ENCODE measurements at regions not wholly inside any gene's neighbourhood (a gene's known extent, or its start where the extent isn't known, plus 50 kb on each side); places are given as distances from the start of the nearest gene placed in this dataset.

GRCh38 chr6:145068577-145068976, 666.7 kb downstream of the EPM2A start:
- no peaks in the 10 kb centered on the region for H3K36me3 Mint-ChIP-seq
- DNase-seq (ENCODE audit: low spot score), result no peak
- no peaks in the 10 kb centered on the region for H3K4me1 Mint-ChIP-seq
- H3K4me3 Mint-ChIP-seq, result no peak overlapping the region
- H3K27ac Mint-ChIP-seq, result no peak overlapping the region
- ChIA-PET CTCF (no interaction called here), POLR2A (no interaction called here)
- ATAC-seq, result no peak
- peaks cover 4% of the 10 kb centered on the region; the same call in 1 of the 2 replicates for H3K9me3 Mint-ChIP-seq
- TF ChIP-seq, protein P1, sequence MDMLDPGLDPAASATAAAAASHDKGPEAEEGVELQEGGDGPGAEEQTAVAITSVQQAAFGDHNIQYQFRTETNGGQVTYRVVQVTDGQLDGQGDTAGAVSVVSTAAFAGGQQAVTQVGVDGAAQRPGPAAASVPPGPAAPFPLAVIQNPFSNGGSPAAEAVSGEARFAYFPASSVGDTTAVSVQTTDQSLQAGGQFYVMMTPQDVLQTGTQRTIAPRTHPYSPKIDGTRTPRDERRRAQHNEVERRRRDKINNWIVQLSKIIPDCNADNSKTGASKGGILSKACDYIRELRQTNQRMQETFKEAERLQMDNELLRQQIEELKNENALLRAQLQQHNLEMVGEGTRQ (CRISPR knock-in tag; IDR thresholded peaks at IDR 0.05), result no peak
- TF ChIP-seq ZNF416 (CRISPR knock-in tag; IDR thresholded peaks at IDR 0.05), result no peak
- no peak for TF ChIP-seq ESRRA (CRISPR knock-in tag; IDR thresholded peaks at IDR 0.05; ENCODE audit: borderline replicate concordance)
- TF ChIP-seq ZNF219 (CRISPR knock-in tag; IDR thresholded peaks at IDR 0.05; ENCODE audit: borderline replicate concordance), result no peak
- TF ChIP-seq, protein P2, sequence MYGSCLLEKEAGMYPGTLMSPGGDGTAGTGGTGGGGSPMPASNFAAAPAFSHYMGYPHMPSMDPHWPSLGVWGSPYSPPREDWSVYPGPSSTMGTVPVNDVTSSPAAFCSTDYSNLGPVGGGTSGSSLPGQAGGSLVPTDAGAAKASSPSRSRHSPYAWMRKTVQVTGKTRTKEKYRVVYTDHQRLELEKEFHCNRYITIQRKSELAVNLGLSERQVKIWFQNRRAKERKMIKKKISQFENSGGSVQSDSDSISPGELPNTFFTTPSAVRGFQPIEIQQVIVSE (CRISPR knock-in tag; IDR thresholded peaks at IDR 0.05; ENCODE audit: borderline replicate concordance), result no peak
- TF ChIP-seq, protein P3, sequence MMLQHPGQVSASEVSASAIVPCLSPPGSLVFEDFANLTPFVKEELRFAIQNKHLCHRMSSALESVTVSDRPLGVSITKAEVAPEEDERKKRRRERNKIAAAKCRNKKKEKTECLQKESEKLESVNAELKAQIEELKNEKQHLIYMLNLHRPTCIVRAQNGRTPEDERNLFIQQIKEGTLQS (CRISPR knock-in tag; conservative IDR thresholded peaks at IDR 0.05), result no peak
- TF ChIP-seq E2F5 (CRISPR knock-in tag; IDR thresholded peaks at IDR 0.05), result no peak
- TF ChIP-seq, protein P4, sequence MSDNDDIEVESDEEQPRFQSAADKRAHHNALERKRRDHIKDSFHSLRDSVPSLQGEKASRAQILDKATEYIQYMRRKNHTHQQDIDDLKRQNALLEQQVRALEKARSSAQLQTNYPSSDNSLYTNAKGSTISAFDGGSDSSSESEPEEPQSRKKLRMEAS (CRISPR knock-in tag; IDR thresholded peaks at IDR 0.05), result no peak
- no peak for TF ChIP-seq ZNF396 (CRISPR knock-in tag; IDR thresholded peaks at IDR 0.05; ENCODE audit: borderline replicate concordance)
- TF ChIP-seq ZBTB21 (CRISPR knock-in tag; IDR thresholded peaks at IDR 0.05; ENCODE audit: borderline replicate concordance), result no peak
- no peak for TF ChIP-seq FOXP1 (CRISPR knock-in tag; IDR thresholded peaks at IDR 0.05; ENCODE audit: borderline replicate concordance)
- no peak for TF ChIP-seq GTF2I (CRISPR knock-in tag; conservative IDR thresholded peaks at IDR 0.05)
- TF ChIP-seq CREB1 (CRISPR knock-in tag; IDR thresholded peaks at IDR 0.05), result no peak
- TF ChIP-seq, protein P5, sequence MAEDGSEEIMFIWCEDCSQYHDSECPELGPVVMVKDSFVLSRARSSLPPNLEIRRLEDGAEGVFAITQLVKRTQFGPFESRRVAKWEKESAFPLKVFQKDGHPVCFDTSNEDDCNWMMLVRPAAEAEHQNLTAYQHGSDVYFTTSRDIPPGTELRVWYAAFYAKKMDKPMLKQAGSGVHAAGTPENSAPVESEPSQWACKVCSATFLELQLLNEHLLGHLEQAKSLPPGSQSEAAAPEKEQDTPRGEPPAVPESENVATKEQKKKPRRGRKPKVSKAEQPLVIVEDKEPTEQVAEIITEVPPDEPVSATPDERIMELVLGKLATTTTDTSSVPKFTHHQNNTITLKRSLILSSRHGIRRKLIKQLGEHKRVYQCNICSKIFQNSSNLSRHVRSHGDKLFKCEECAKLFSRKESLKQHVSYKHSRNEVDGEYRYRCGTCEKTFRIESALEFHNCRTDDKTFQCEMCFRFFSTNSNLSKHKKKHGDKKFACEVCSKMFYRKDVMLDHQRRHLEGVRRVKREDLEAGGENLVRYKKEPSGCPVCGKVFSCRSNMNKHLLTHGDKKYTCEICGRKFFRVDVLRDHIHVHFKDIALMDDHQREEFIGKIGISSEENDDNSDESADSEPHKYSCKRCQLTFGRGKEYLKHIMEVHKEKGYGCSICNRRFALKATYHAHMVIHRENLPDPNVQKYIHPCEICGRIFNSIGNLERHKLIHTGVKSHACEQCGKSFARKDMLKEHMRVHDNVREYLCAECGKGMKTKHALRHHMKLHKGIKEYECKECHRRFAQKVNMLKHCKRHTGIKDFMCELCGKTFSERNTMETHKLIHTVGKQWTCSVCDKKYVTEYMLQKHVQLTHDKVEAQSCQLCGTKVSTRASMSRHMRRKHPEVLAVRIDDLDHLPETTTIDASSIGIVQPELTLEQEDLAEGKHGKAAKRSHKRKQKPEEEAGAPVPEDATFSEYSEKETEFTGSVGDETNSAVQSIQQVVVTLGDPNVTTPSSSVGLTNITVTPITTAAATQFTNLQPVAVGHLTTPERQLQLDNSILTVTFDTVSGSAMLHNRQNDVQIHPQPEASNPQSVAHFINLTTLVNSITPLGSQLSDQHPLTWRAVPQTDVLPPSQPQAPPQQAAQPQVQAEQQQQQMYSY (CRISPR knock-in tag; IDR thresholded peaks at IDR 0.05), result no peak
- H3K27me3 Mint-ChIP-seq (ENCODE audit: low read depth), result no peaks in the 10 kb centered on the region

GRCh38 chr6:145069966-145070365, 665.4 kb downstream of the EPM2A start:
- POLR2A ChIA-PET, result interaction anchor here (0.7 kb wide), 1 partner anchor 49 kb away, joined by 3 read pairs; no protein-coding TSS in a partner anchor
- CTCF ChIA-PET, result no interaction called here
- TF ChIP-seq TP53 (CRISPR knock-in tag; IDR thresholded peaks at IDR 0.05) (no peak), ZMAT4 (CRISPR knock-in tag; IDR thresholded peaks at IDR 0.05) (no peak), STAT6 (CRISPR knock-in tag; conservative IDR thresholded peaks at IDR 0.05; ENCODE audit: low read depth) (no peak), NR1H2 (CRISPR knock-in tag; IDR thresholded peaks at IDR 0.05) (no peak)
- TF ChIP-seq, protein P2 (CRISPR knock-in tag; IDR thresholded peaks at IDR 0.05; ENCODE audit: borderline replicate concordance), result no peak
- TF ChIP-seq, protein P6, sequence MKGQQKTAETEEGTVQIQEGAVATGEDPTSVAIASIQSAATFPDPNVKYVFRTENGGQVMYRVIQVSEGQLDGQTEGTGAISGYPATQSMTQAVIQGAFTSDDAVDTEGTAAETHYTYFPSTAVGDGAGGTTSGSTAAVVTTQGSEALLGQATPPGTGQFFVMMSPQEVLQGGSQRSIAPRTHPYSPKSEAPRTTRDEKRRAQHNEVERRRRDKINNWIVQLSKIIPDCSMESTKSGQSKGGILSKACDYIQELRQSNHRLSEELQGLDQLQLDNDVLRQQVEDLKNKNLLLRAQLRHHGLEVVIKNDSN (CRISPR knock-in tag; IDR thresholded peaks at IDR 0.05), result no peak
- H3K9me3 Mint-ChIP-seq, result peaks cover 4% of the 10 kb centered on the region; the same call in 1 of the 2 replicates
- no peaks in the 10 kb centered on the region for H3K27me3 Mint-ChIP-seq (ENCODE audit: low read depth)
- H3K4me1 Mint-ChIP-seq, result no peaks in the 10 kb centered on the region
- no peak overlapping the region for H3K4me3 Mint-ChIP-seq
- no peak overlapping the region for H3K27ac Mint-ChIP-seq
- H3K36me3 Mint-ChIP-seq, result no peaks in the 10 kb centered on the region
- no peak for DNase-seq (ENCODE audit: low spot score)
- no peak for ATAC-seq

Data from WTC11 (cell line).